Vagina (tissue), 2 donors: ENCODE measurements at regions not wholly inside any gene's neighbourhood (a gene's known extent, or its start where the extent isn't known, plus 50 kb on each side); places are given as distances from the start of the nearest gene placed in this dataset. TPM values are rescaled to one million over a fixed set of nuclear protein-coding genes. Genes with fewer than 3 reads are reported as not detected.

ENCODE experiments used
- DNase-seq, 2 donors: peaks; one replicate each; pipeline ENCODE4 v3.0.0-alpha.2; 2017; ENCODE audit errors: extremely low spot score in 2 of 2
- H3K27ac ChIP-seq: fragments of 200-600 bp; sonication (generic); one replicate; pipeline ENCODE4 v1.5.1; 2019
- H3K27me3 ChIP-seq: fragments of 200-600 bp; sonication (generic); one replicate; pipeline ENCODE4 v1.5.1; 2019
- H3K36me3 ChIP-seq, 2 donors: fragments of 200-600 bp; sonication (generic); one replicate each; pipeline ENCODE4 v1.5.1; 2017 to 2019
- H3K4me1 ChIP-seq: fragments of 200-600 bp; sonication (generic); one replicate; pipeline ENCODE4 v1.5.1; 2019
- H3K4me3 ChIP-seq, 2 donors: fragments of 200-600 bp; sonication (generic); 1 replicate in 1 of 2; 2 replicates in 1 of 2; pipeline ENCODE4 v1.5.1; 2016 to 2019
- H3K9me3 ChIP-seq: fragments of 200-600 bp; sonication (generic); one replicate; pipeline ENCODE4 v1.5.1; 2019
- CTCF ChIP-seq, 3 experiments: fragments of 450-650 bp in 2 of 3; fragments of 200-600 bp in 1 of 3; sonication (generic) in 1 of 3; IDR thresholded peaks; one replicate each; pipeline ENCODE4 v1.5.1; 2017 to 2019; ENCODE audit warnings: antibody characterized with exemption in 3 of 3, mild to moderate bottlenecking in 2 of 3, moderate library complexity in 2 of 3
- POLR2A ChIP-seq, 2 donors: fragments of 450-650 bp; IDR thresholded peaks; one replicate each; pipeline ENCODE4 v1.6.1; 2017; ENCODE audit warnings: antibody characterized with exemption in 2 of 2, mild to moderate bottlenecking in 2 of 2, moderate library complexity in 2 of 2
- POLR2AphosphoS5 ChIP-seq, 2 donors: sonication (generic); formaldehyde crosslinking; IDR thresholded peaks; one replicate each; pipeline ENCODE4 v1.9.0; 2017; ENCODE audit warnings: antibody characterized with exemption in 2 of 2, mild to moderate bottlenecking in 2 of 2, low read depth in 1 of 2; ENCODE audit not compliant: insufficient read depth in 1 of 2
- intact Hi-C: fragments of 100-400 bp; cut with DNase I; formaldehyde crosslinking; loops from one replicate; pipeline ENCODE4 v1.15.1; 2023
- microRNA counts, 2 donors: library from miRNA; unstranded; fragments of <30 nt; microRNA quantifications; one replicate each; lab custom pipeline; 2016 to 2017
- microRNA-seq: library from miRNA; unstranded; fragments of <30 nt; microRNA quantifications from one replicate; pipeline ENCODE4, GENCODE V29; 2017; ENCODE audit warnings: borderline number of aligned reads, borderline replicate concordance
- small RNA-seq: library from RNA; depleted of rRNA; stranded (forward); fragments of <200 nt; gene quantifications from one replicate; pipeline ENCODE3, GENCODE V24; 2016

GRCh38 chr5:96013254-96013653 lies 51.6 kb upstream of the ELL2 start:
- TF ChIP-seq CTCF (IDR thresholded peaks at IDR 0.05) (no peak), POLR2A (IDR thresholded peaks at IDR 0.05) (no peak), POLR2AphosphoS5 (IDR thresholded peaks at IDR 0.05; ENCODE audit: insufficient read depth in 1 of 2, low read depth in 1 of 2) (no peak)
- DNase-seq, result no peak
- Histone ChIP-seq H3K27ac (no peak overlapping the region), H3K36me3 (no peaks in the 10 kb centered on the region), H3K4me1 (no peaks in the 10 kb centered on the region), H3K4me3 (no peak overlapping the region), H3K9me3 (no peaks in the 10 kb centered on the region), H3K27me3 (no peaks in the 10 kb centered on the region)
- intact Hi-C loops, result no loop called here

- no peak overlapping the region for H3K27ac ChIP-seq
- no peaks in the 10 kb centered on the region for H3K27me3 ChIP-seq
- DNase-seq, result no peak
- no peaks in the 10 kb centered on the region for H3K4me1 ChIP-seq
- H3K36me3 ChIP-seq, result no peaks in the 10 kb centered on the region
- no peak overlapping the region for H3K4me3 ChIP-seq
- no peaks in the 10 kb centered on the region for H3K9me3 ChIP-seq
- TF ChIP-seq POLR2A (IDR thresholded peaks at IDR 0.05) (no peak), POLR2AphosphoS5 (IDR thresholded peaks at IDR 0.05; ENCODE audit: insufficient read depth in 1 of 2, low read depth in 1 of 2) (no peak), CTCF (IDR thresholded peaks at IDR 0.05) (no peak)
- intact Hi-C loops, result no loop called here
Observed at GRCh38 chr5:96012399-96012798, 50.7 kb upstream of the ELL2 start.

MicroRNAs encoded in the stretch of these regions (microRNA counts, 767-probe panel; counts per million panel counts)
- 238 to 261 counts per million in 2 donors for microRNA hsa-miR-583 (lab: Ali Mortazavi, UCI)

Small RNA genes lying in the stretch of these regions (microRNA-seq; reads per million reads assigned to microRNA genes)
- gene MIR583, result not detected

Small RNA genes lying in the stretch of these regions (small RNA-seq; reads per million reads assigned to genes)
- not detected for gene MIR583
- not detected for gene RNU6-524P
